ENCODE measurements at regions not wholly inside any gene's neighbourhood (a gene's known extent, or its start where the extent isn't known, plus 50 kb on each side); places are given as distances from the start of the nearest gene placed in this dataset.
"Not testable (repeated sequence)": the region's sequence is repeated elsewhere in the genome, so short reads cannot be mapped to it uniquely, and the experiment has no call there.

DNA sequence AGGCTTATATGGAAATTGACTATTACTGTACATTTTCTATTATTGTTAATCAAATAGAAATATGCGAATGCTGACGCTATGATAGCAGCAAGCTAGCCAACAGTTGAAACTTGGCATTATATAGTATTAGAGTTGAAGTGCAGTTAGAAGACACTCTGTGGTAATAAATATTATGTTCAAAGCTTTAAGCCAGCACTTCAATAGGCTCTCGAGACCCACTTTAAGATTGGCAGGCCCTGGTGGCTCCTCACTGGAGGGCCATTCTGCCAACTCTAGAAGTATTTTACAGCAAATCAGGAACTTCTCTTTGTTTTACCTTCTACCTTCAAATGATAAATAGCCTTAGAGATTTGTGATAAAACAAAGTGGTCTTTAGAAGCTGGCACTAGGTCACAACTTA lies 2029.0 kb upstream of the WWC1 start:
- peaks cover 0 to 1% (median 0%) of the 10 kb centered on the region in 3 donors for H3K27me3 Mint-ChIP-seq (ENCODE audit: low read depth in 3 of 3)
- H3K36me3 Mint-ChIP-seq: peaks cover 0 to 3% (median 0%) of the 10 kb centered on the region in 3 donors
- peaks cover 12 to 50% (median 20%) of the 10 kb centered on the region in 6 donors for H3K9me3 Mint-ChIP-seq
- H3K27ac Mint-ChIP-seq: no peak overlapping the region
- H3K4me1 Mint-ChIP-seq: no peaks in the 10 kb centered on the region
- DNase-seq: no peak
- H3K4me3 Mint-ChIP-seq: no peak overlapping the region

DNA sequence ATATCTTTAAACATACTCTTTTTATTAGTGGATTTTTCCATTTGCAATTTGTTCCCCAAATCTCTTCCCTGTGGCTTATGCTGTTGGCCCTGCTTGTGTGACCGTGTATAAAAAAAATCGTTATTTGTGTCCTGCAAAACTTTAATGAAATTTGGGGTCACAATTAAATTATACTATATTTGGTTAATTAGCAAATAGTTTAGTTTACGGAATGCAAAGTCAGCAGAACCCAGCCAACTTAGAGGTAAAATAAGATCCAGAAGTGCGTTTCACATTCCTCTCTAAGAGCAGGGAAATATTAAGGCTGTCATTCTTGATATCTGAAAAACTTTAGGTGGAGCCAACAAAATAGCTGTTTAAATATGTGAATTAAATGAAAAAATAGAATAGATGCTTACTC lies 2023.5 kb upstream of the WWC1 start:
- Mint-ChIP-seq H3K4me1 (no peaks in the 10 kb centered on the region), H3K4me3 (no peak overlapping the region), H3K27me3 (ENCODE audit: low read depth in 3 of 3) (peaks cover 0 to 3% (median 0%) of the 10 kb centered on the region in 3 donors), H3K9me3 (peaks cover 11 to 51% (median 28%) of the 10 kb centered on the region in 6 donors), H3K27ac (no peak overlapping the region), H3K36me3 (peaks cover 0 to 3% (median 0%) of the 10 kb centered on the region in 3 donors)
- no peak for DNase-seq

DNA sequence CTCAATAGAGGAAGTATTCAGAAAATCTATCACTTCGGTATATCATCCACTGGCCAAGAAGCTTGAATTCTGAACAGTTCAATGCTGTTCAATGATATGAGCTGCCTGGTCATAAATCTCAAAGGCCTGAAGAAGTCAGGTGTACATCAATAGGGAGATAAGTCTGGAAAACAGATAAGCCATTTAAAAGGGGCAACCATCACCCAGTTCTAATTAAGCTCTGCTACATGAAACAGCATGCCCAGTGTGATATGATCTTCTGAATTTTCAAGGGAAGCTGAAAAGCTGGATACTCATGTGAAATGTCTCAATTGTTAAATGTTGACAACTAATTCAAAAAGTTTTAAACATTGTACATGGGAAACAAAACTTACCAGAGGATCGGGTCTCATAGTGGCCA lies 2020.7 kb upstream of the WWC1 start:
- Mint-ChIP-seq H3K27me3 (ENCODE audit: low read depth in 3 of 3) (peaks cover 0 to 1% (median 0%) of the 10 kb centered on the region in 3 donors), H3K27ac (no peak overlapping the region), H3K4me1 (no peaks in the 10 kb centered on the region), H3K4me3 (no peak overlapping the region), H3K36me3 (peaks cover 0 to 3% (median 0%) of the 10 kb centered on the region in 3 donors), H3K9me3 (peaks cover 5 to 46% (median 29%) of the 10 kb centered on the region in 6 donors)
- DNase-seq: no peak

GRCh38 chr5:166276006-166276405 lies 2015.4 kb upstream of the WWC1 start:
- Mint-ChIP-seq H3K27ac (no peak overlapping the region), H3K27me3 (ENCODE audit: low read depth in 3 of 3) (peaks cover 0 to 1% (median 0%) of the 10 kb centered on the region in 3 donors), H3K4me1 (no peaks in the 10 kb centered on the region), H3K9me3 (peaks cover 6 to 53% (median 25%) of the 10 kb centered on the region in 6 donors), H3K36me3 (no peaks in the 10 kb centered on the region), H3K4me3 (no peak overlapping the region)
- no peak for DNase-seq

DNA sequence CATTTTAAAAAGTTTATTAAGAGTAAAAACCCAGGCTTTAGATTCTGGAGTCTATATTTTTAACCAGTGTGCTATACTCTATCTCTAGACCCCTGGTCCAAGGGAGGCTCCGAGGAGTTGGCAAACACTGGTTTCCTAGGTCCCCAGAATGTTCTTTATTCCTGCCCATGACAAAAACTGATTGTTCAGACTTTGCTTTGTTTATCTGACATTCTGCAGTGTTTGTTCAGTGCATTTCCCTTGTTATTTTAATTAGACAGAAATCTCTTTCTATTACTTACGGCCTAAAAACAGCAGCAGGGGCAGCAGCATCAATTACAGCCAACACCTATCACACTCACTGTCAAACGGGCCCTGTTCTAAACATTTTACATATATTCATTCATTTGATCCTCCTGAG lies 2011.6 kb upstream of the WWC1 start:
- H3K27ac Mint-ChIP-seq: no peak overlapping the region
- H3K36me3 Mint-ChIP-seq: no peaks in the 10 kb centered on the region
- H3K4me1 Mint-ChIP-seq: no peaks in the 10 kb centered on the region
- no peak for DNase-seq
- peaks cover 0 to 1% (median 0%) of the 10 kb centered on the region in 3 donors for H3K27me3 Mint-ChIP-seq (ENCODE audit: low read depth in 3 of 3)
- no peak overlapping the region for H3K4me3 Mint-ChIP-seq
- H3K9me3 Mint-ChIP-seq: peaks cover 10 to 54% (median 22%) of the 10 kb centered on the region in 6 donors

- Mint-ChIP-seq H3K4me1 (no peaks in the 10 kb centered on the region), H3K27me3 (ENCODE audit: low read depth in 3 of 3) (peaks cover 0 to 1% (median 0%) of the 10 kb centered on the region in 3 donors), H3K9me3 (peaks cover 7 to 40% (median 21%) of the 10 kb centered on the region in 6 donors), H3K4me3 (no peak overlapping the region), H3K36me3 (no peaks in the 10 kb centered on the region), H3K27ac (no peak overlapping the region)
- no peak for DNase-seq
These were observed 2010.0 kb upstream of the WWC1 start for GRCh38 chr5:166281433-166281832.

DNA sequence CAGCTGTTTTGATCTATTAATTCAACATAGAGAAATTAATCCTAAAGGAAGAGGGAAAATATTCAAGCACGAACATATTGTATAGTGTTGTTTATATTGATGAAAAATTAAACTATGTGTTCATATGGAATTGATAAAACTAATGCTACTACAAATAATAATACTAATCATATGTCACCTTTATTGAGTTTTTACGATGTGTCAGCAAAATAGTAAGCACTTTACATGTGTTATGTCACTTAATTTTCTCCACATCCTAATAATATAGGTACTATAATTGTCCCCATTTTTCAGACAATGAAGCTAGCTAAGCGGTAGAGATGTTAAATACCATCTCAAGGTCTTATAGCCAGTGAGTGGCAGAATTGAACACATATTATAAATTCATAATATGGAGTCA lies 2008.5 kb upstream of the WWC1 start:
- no peak overlapping the region for H3K4me3 Mint-ChIP-seq
- H3K36me3 Mint-ChIP-seq: no peaks in the 10 kb centered on the region
- no peak overlapping the region for H3K27ac Mint-ChIP-seq
- no peaks in the 10 kb centered on the region for H3K4me1 Mint-ChIP-seq
- DNase-seq: no peak
- H3K27me3 Mint-ChIP-seq (ENCODE audit: low read depth in 3 of 3): peaks cover 0 to 1% (median 0%) of the 10 kb centered on the region in 3 donors
- H3K9me3 Mint-ChIP-seq: peaks cover 12 to 38% (median 19%) of the 10 kb centered on the region in 6 donors

DNA sequence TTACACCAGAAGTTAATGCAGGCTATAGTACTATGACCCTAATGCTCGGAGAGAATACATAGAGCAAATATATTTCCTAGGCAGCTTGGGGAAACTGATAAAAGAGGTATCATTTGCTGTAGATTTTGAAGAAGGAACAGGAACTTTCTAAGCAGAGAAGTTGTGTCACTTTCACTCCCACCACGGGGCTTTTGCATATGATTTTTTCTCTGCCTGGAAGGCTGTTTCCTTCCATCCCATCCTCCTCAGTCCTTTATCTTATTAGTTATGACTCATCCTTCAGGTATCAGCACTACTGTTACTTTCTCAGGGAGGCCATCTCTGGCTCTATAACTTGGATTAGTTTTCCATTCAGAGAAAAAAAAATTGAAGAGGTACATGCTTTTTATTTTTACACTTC lies 2006.1 kb upstream of the WWC1 start:
- Mint-ChIP-seq H3K4me3 (no peak overlapping the region), H3K27ac (no peak overlapping the region), H3K4me1 (no peaks in the 10 kb centered on the region), H3K36me3 (no peaks in the 10 kb centered on the region), H3K27me3 (ENCODE audit: low read depth in 3 of 3) (peaks cover 0 to 1% (median 0%) of the 10 kb centered on the region in 3 donors), H3K9me3 (peaks cover 13 to 40% (median 23%) of the 10 kb centered on the region in 6 donors)
- no peak for DNase-seq

DNA sequence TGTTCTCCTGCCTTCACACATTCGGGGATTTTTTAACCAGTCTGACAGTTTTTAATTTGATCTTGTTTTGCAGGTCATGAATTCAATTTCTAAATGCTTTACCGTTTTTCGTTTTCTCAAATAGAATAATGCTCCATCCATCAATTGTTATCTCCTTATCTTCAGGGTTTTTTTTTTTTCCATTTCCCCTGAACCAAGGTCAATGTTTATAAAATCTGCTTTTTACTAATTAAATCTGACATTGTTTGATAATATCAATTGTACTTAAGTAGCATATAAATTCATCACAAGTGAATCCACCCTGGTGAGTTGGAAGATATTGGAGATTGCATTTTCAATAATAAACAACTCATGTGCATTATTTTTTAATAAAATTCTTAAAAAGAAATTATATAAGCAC lies 2004.6 kb upstream of the WWC1 start:
- H3K27ac Mint-ChIP-seq: no peak overlapping the region
- DNase-seq: no peak
- H3K4me1 Mint-ChIP-seq: no peaks in the 10 kb centered on the region
- H3K4me3 Mint-ChIP-seq: no peak overlapping the region
- H3K9me3 Mint-ChIP-seq: peaks cover 14 to 43% (median 22%) of the 10 kb centered on the region in 6 donors
- H3K36me3 Mint-ChIP-seq: no peaks in the 10 kb centered on the region
- H3K27me3 Mint-ChIP-seq (ENCODE audit: low read depth in 3 of 3): peaks cover 0 to 1% (median 0%) of the 10 kb centered on the region in 3 donors

DNA sequence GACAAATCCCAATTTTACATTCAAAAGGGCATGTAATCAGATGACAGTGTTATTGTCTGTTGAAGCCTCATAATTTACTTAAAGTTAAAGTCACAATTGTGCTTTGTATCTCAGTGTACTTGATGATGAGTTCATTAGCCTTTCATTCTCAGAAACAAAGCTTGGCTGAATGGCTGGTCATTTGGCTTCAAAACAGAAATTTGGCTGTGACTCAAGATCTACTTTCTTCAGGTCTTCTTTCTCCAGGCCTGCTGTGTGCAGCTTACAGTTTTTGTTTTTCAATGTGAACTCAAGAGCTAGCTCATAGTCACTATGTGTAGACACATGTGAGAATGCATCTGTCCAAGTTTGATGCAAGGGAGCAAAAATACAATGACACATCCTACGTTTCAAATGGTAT lies 2003.6 kb upstream of the WWC1 start:
- Mint-ChIP-seq H3K4me1 (no peaks in the 10 kb centered on the region), H3K27ac (no peak overlapping the region), H3K36me3 (no peaks in the 10 kb centered on the region), H3K9me3 (peaks cover 10 to 35% (median 24%) of the 10 kb centered on the region in 6 donors), H3K27me3 (ENCODE audit: low read depth in 3 of 3) (no peaks in the 10 kb centered on the region), H3K4me3 (no peak overlapping the region)
- no peak for DNase-seq

- H3K4me1 Mint-ChIP-seq; H3K27ac Mint-ChIP-seq; DNase-seq; H3K27me3 Mint-ChIP-seq (ENCODE audit: low read depth in 3 of 3); H3K4me3 Mint-ChIP-seq; H3K36me3 Mint-ChIP-seq: not testable (repeated sequence)
- H3K9me3 Mint-ChIP-seq: peaks cover 6 to 54% (median 24%) of the 10 kb centered on the region in 6 donors
These were observed 1999.6 kb upstream of the WWC1 start for GRCh38 chr5:166291800-166292199.

- H3K4me1 Mint-ChIP-seq: no peaks in the 10 kb centered on the region
- no peak overlapping the region for H3K27ac Mint-ChIP-seq
- no peaks in the 10 kb centered on the region for H3K36me3 Mint-ChIP-seq
- H3K27me3 Mint-ChIP-seq (ENCODE audit: low read depth in 3 of 3): no peaks in the 10 kb centered on the region
- DNase-seq: no peak
- no peak overlapping the region for H3K4me3 Mint-ChIP-seq
- peaks cover 6 to 57% (median 27%) of the 10 kb centered on the region in 6 donors for H3K9me3 Mint-ChIP-seq
These were observed 1997.6 kb upstream of the WWC1 start for GRCh38 chr5:166293892-166294291.

DNA sequence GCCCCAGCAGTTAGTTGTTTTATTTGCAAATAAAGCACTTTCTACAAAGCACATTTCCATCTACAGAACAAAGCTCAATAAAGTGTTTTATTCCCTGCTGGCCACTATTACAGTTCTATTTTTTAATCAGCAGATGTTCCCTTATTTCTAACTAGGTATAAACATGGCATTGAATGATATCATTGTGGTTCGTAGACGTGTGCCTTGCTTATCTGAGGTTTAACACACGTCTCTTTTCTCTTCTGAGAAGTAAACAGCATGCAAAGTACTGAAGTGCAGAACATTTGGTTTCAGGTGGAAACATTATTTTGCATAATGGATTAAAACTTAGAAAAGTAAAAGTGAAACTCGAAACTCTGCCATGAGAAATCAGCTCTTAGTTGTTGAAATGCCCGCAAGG lies 1989.3 kb upstream of the WWC1 start:
- Mint-ChIP-seq H3K4me1 (no peaks in the 10 kb centered on the region), H3K36me3 (no peaks in the 10 kb centered on the region), H3K27ac (no peak overlapping the region), H3K9me3 (peaks cover 15 to 65% (median 25%) of the 10 kb centered on the region in 6 donors), H3K27me3 (ENCODE audit: low read depth in 3 of 3) (peaks cover 0 to 3% (median 1%) of the 10 kb centered on the region in 3 donors), H3K4me3 (no peak overlapping the region)
- DNase-seq: no peak

GRCh38 chr5:166317425-166317824 lies 1974.0 kb upstream of the WWC1 start:
- H3K4me1 Mint-ChIP-seq: no peaks in the 10 kb centered on the region
- no peaks in the 10 kb centered on the region for H3K36me3 Mint-ChIP-seq
- H3K27ac Mint-ChIP-seq: no peak overlapping the region
- no peak for DNase-seq
- peaks cover 6 to 56% (median 16%) of the 10 kb centered on the region in 6 donors for H3K9me3 Mint-ChIP-seq
- no peaks in the 10 kb centered on the region for H3K27me3 Mint-ChIP-seq (ENCODE audit: low read depth in 3 of 3)
- no peak overlapping the region for H3K4me3 Mint-ChIP-seq

GRCh38 chr5:166320920-166321480 lies 1970.4 kb upstream of the WWC1 start:
- peaks cover 7 to 48% (median 14%) of the 10 kb centered on the region in 6 donors for H3K9me3 Mint-ChIP-seq

More at GRCh38 chr5:166320920-166321480, 1970.4 kb upstream of the WWC1 start:
- H3K27ac Mint-ChIP-seq: no peak overlapping the region
- H3K4me3 Mint-ChIP-seq: no peak overlapping the region
- DNase-seq: no peak
- no peaks in the 10 kb centered on the region for H3K4me1 Mint-ChIP-seq
- H3K36me3 Mint-ChIP-seq: no peaks in the 10 kb centered on the region
- peaks cover 0 to 2% (median 0%) of the 10 kb centered on the region in 3 donors for H3K27me3 Mint-ChIP-seq (ENCODE audit: low read depth in 3 of 3)
